ENCODE measurements at regions not wholly inside any gene's neighbourhood (a gene's known extent, or its start where the extent isn't known, plus 50 kb on each side); places are given as distances from the start of the nearest gene placed in this dataset.

GRCh38 chrX:113009029-113009428 lies 168.4 kb upstream of the AMOT start:
- TF ChIP-seq POLR2A (IDR thresholded peaks at IDR 0.05; ENCODE audit: low read length) (no peak), GATA1 (IDR thresholded peaks at IDR 0.05; ENCODE audit: low read depth, low read length) (no peak)

Data from erythroblast (primary cell).